ENCODE measurements at regions not wholly inside any gene's neighbourhood (a gene's known extent, or its start where the extent isn't known, plus 50 kb on each side); places are given as distances from the start of the nearest gene placed in this dataset.

GRCh38 chr1:61561666-61562065, 163.3 kb downstream of the TM2D1 start:
- no peak for TF ChIP-seq ZNF626 (tag by site-specific recombination; IDR thresholded peaks at IDR 0.05)
- TF ChIP-seq ZNF280C (tag by site-specific recombination; IDR thresholded peaks at IDR 0.05): no peak
- no peak for TF ChIP-seq ZNF354C (tag by site-specific recombination; IDR thresholded peaks at IDR 0.05; ENCODE audit: borderline replicate concordance, low read depth)
- TF ChIP-seq ZBTB49 (tag by site-specific recombination; IDR thresholded peaks at IDR 0.05; ENCODE audit: low read depth): no peak
- no peak for TF ChIP-seq ZNF274 (IDR thresholded peaks at IDR 0.05; ENCODE audit: low read length)
- no peak for TF ChIP-seq ZNF274 (tag by site-specific recombination; IDR thresholded peaks at IDR 0.05; ENCODE audit: borderline replicate concordance)
- TF ChIP-seq ZSCAN5A (tag by site-specific recombination; IDR thresholded peaks at IDR 0.05): no peak
- TF ChIP-seq ZSCAN30 (tag by site-specific recombination; IDR thresholded peaks at IDR 0.05): no peak
- TF ChIP-seq ZNF48 (tag by site-specific recombination; IDR thresholded peaks at IDR 0.05): no peak
- TF ChIP-seq ZNF239 (tag by site-specific recombination; IDR thresholded peaks at IDR 0.05): no peak
- TF ChIP-seq TCF7L2 (IDR thresholded peaks at IDR 0.05; ENCODE audit: borderline replicate concordance, low read depth, low read length): no peak
- TF ChIP-seq ELK4 (IDR thresholded peaks at IDR 0.05; ENCODE audit: borderline replicate concordance, low read depth, low read length): no peak
- TF ChIP-seq ZNF366 (tag by site-specific recombination; conservative IDR thresholded peaks at IDR 0.05): no peak
- no peak for TF ChIP-seq RBAK (tag by site-specific recombination; IDR thresholded peaks at IDR 0.05)
- TF ChIP-seq ZNF660 (tag by site-specific recombination; IDR thresholded peaks at IDR 0.05): no peak

Measured in HEK293 (cell line).